ENCODE measurements at regions not wholly inside any gene's neighbourhood (a gene's known extent, or its start where the extent isn't known, plus 50 kb on each side); places are given as distances from the start of the nearest gene placed in this dataset.

DNA sequence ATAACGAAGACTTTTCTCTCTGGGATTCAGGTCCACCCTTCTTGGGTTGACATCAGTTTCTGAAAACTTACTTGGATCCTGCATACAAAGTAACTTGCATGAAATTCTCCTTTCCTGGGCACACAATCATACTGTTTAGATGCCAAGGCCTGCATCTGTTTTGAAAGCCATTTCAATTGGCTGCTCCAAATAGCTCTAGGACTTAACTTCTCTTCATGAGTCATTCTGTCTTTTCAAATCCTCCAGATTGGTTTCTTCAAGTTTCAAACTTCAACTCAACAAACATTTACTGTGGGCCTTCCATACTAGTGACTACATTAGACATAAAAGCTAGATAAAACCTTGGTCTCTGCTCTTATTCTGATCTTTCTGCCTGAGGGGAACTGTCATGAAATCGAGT lies 54.8 kb upstream of the HMHB1 start:
- TF ChIP-seq FOXM1 (IDR thresholded peaks at IDR 0.05; ENCODE audit: borderline replicate concordance) (no peak), FOXA1 (IDR thresholded peaks at IDR 0.05) (no peak), ARNT (IDR thresholded peaks at IDR 0.05) (no peak), L3MBTL2 (conservative IDR thresholded peaks at IDR 0.05) (no peak), HDGF (IDR thresholded peaks at IDR 0.05; ENCODE audit: borderline replicate concordance) (no peak)
- TF ChIP-seq, protein P1, sequence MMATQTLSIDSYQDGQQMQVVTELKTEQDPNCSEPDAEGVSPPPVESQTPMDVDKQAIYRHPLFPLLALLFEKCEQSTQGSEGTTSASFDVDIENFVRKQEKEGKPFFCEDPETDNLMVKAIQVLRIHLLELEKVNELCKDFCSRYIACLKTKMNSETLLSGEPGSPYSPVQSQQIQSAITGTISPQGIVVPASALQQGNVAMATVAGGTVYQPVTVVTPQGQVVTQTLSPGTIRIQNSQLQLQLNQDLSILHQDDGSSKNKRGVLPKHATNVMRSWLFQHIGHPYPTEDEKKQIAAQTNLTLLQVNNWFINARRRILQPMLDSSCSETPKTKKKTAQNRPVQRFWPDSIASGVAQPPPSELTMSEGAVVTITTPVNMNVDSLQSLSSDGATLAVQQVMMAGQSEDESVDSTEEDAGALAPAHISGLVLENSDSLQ (IDR thresholded peaks at IDR 0.05) = no peak
